ENCODE measurements at regions not wholly inside any gene's neighbourhood (a gene's known extent, or its start where the extent isn't known, plus 50 kb on each side); places are given as distances from the start of the nearest gene placed in this dataset.

GRCh38 chr13:55963934-55964333 is 1176.8 kb upstream of the PRR20A start:
- TF ChIP-seq CTCF (IDR thresholded peaks at IDR 0.05; ENCODE audit: extremely low read depth in 1 of 2, insufficient read depth in 1 of 2, low read depth in 1 of 2, low read length in 2 of 2) (no peak), POLR2A (IDR thresholded peaks at IDR 0.05; ENCODE audit: low read depth, low read length) (no peak), POLR2AphosphoS5 (IDR thresholded peaks at IDR 0.05; ENCODE audit: insufficient read depth, low read depth, low read length) (no peak), FOS (IDR thresholded peaks at IDR 0.05; ENCODE audit: borderline replicate concordance, insufficient read depth, low read length) (no peak), EZH2 (IDR thresholded peaks at IDR 0.05; ENCODE audit: borderline replicate concordance, low read depth, low read length, severe bottlenecking) (no peak), JUN (IDR thresholded peaks at IDR 0.05; ENCODE audit: borderline replicate concordance, insufficient read depth, insufficient read length, low read depth) (no peak)
